ENCODE measurements at regions not wholly inside any gene's neighbourhood (a gene's known extent, or its start where the extent isn't known, plus 50 kb on each side); places are given as distances from the start of the nearest gene placed in this dataset.

DNA sequence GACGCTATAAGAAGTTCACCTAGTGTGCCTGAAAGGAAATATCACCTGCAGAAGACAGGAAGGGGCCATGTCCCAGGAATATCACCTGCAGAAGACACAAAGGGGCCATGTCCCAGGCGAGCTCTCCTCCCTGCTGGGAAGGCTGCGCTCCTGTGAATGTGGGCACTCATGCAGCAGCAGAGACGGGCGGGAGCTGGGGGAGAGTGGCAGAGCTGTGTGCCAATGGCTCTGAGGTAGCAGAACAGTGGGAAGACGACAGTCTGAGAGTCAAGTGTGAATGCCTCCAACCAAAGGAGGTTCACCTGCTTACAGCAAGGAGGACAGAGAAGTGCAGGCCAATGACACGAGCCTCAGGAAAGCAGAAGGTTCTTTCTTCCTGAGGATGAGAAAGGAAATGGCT is 117.9 kb upstream of the SALL3 start:
- TF ChIP-seq, protein P1, sequence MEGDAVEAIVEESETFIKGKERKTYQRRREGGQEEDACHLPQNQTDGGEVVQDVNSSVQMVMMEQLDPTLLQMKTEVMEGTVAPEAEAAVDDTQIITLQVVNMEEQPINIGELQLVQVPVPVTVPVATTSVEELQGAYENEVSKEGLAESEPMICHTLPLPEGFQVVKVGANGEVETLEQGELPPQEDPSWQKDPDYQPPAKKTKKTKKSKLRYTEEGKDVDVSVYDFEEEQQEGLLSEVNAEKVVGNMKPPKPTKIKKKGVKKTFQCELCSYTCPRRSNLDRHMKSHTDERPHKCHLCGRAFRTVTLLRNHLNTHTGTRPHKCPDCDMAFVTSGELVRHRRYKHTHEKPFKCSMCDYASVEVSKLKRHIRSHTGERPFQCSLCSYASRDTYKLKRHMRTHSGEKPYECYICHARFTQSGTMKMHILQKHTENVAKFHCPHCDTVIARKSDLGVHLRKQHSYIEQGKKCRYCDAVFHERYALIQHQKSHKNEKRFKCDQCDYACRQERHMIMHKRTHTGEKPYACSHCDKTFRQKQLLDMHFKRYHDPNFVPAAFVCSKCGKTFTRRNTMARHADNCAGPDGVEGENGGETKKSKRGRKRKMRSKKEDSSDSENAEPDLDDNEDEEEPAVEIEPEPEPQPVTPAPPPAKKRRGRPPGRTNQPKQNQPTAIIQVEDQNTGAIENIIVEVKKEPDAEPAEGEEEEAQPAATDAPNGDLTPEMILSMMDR (IDR thresholded peaks at IDR 0.05; ENCODE audit: low read depth, low read length) = no peak

DNA sequence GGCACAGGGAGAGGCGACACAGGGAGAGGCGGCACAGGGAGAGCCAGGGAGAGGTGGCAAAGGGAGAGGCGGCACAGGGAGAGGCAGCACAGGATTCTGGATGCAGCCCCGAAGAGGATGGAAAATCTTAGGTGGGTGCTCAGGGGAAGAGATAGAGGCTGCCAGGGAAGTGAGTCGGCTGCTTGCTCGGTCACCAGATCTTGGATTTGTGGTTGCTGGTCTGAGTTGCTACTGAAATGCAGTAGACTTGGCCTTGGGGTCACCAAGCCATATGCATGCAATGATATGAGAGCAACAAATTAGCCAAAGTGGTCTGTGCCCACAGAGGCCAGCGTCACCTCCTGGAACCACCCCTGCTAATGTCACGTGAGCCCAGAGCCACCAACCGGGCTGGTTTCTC is 117.2 kb upstream of the SALL3 start:
- H3K4me3 ChIP-seq (ENCODE audit: low read depth, low read length) = no peak overlapping the region
- TF ChIP-seq, protein P1 (IDR thresholded peaks at IDR 0.05; ENCODE audit: low read depth, low read length) = no peak

More for the DNA sequence above, 117.9 kb upstream of the SALL3 start:
- no peak overlapping the region for H3K4me3 ChIP-seq (ENCODE audit: low read depth, low read length)

DNA sequence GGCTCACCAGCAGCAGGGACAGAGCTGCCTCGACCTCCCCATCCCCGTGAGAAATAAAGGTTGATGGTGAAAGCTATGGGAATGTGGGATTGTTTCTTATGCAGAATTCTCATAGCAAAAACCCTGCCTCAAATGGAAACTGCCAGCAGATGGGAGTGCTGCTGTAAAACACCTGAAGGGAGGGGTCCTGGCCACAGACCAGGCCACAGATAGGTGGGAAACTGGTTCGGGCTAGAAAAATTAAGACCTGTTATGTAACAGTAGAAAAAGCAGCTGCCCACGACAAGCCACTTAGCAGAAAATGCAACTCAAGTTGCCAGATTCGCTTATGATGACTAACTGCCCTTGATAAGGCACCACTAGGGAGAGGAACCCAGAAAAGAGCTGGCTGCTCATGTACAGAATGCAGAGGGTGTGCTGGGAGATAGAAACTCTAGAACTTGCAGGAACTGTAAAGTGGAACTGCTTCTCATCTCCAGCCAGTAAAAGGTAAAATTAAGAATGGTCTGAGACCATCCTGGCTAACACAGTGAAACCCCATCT is 114.5 kb upstream of the SALL3 start:
- no peak overlapping the region for H3K4me3 ChIP-seq (ENCODE audit: low read depth, low read length)
- TF ChIP-seq, protein P1 (IDR thresholded peaks at IDR 0.05; ENCODE audit: low read depth, low read length) = no peak

DNA sequence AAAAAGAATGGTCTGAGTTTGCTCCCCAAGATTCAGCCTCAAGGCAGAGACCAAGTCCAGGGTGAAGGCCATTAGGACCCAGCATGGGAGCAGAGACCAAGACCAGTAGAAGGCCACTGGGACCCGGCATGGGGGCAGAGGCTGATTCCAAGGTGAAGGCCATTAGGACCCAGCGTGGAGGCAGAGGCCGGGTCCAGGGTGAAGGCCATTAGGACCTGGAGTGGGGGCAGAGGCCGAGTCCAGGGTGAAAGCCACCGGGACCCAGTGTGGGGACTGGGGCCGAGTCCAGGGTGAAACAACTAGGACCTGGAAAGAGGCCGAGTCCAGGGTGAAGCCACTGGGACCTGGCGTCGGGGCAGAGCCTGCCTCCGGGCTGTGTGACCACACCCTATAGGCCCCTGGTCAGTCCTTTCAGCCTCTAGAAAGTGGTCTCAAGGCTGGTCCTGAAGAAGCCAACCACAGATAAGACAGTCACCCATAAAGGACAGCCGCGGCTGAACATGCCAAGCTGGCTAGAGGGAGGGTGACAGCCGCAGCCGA is 113.8 kb upstream of the SALL3 start:
- H3K4me3 ChIP-seq (ENCODE audit: low read depth, low read length) = no peak overlapping the region

DNA sequence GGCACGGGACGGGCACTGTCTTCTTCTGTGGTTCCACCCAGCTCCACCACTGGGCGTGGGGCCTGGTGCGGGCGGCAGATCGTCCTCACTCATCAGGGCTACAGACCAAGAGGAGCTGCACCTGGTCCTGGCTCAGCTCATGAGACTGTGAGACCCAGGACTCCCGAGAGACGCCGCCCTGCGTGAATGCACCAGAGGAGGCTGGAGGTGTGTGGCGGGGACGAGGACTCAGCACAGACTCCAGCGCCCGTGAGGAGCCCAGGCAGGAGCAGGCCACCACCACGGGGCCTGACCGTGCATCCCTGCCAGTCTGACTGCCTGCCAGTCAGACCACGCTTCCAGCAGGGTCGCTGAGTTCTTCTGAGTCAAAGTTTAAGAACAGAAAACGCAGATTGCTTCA is 112.5 kb upstream of the SALL3 start:
- H3K4me3 ChIP-seq (ENCODE audit: low read depth, low read length) = no peak overlapping the region
- TF ChIP-seq, protein P1 (IDR thresholded peaks at IDR 0.05; ENCODE audit: low read depth, low read length) = no peak

More for the DNA sequence above, 113.8 kb upstream of the SALL3 start:
- TF ChIP-seq, protein P1 (IDR thresholded peaks at IDR 0.05; ENCODE audit: low read depth, low read length) = no peak

DNA sequence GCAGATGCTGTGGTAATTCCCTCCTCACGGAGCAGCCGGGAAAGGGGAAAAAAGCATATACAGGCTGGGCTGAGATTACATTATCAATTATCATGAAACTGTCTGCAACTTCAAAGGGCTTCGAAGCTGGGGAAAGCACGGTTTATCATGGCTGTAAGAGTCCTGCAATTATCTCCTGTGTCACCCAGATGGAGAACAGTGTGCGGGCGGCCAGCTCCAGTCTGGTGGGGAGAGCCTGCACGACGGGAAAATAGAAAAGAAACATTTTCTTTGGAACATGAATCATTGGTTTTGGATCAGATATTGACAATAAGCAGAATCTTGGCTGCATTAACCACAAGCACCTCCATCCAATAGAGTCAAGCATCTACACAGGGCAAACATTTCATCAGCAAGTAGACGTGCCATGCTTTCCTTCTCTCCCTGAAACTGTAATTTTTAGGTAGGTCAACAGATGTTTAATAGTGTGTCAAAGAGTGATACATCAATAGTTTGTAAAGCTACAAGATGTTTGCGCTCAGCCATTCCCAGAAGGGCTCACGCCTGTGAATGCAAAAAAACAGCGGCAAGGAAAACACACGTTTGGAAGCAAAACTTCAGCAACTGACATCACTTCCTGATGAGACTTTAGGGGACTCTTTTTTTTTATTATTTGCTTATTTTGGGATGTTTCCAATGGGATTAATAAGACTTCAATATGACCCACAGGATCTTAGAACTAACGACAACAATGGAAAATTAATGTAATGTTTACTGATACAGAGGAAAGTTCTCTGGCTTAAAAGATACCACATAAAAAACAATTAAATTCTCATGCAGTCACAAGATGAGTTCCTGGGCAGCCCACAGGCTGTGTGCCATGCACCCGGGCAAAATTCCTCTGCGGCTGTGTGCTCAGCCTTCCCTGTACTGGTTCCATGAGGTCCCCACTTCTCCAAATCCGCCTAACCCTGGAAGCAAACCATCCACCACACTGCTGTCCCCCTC is 111.0 kb upstream of the SALL3 start:
- TF ChIP-seq, protein P1 (IDR thresholded peaks at IDR 0.05; ENCODE audit: low read depth, low read length) = no peak
- H3K4me3 ChIP-seq (ENCODE audit: low read depth, low read length) = no peak overlapping the region

DNA sequence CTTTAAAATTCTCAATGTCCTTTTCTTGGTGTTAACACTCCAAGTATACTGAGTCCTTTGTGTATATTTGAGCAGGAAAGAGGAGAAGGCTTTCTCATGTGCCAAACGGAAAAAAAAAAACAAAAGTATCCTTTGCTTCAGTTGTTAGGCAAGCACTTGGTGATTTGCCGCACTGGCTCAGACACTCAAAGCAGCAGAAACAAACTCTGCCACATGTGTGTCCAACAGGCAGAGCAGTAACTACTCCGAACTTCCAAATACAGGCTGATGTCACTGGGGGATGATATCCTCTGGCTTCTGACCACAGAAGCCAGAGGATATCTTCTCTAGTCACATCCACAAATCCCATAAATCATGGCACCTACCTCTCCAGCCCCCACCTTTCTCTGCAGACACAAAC is 108.0 kb upstream of the SALL3 start:
- TF ChIP-seq, protein P1 (IDR thresholded peaks at IDR 0.05; ENCODE audit: low read depth, low read length) = no peak
- no peak overlapping the region for H3K4me3 ChIP-seq (ENCODE audit: low read depth, low read length)
